Caco-2 (cell line): ENCODE measurements at regions not wholly inside any gene's neighbourhood (a gene's known extent, or its start where the extent isn't known, plus 50 kb on each side); places are given as distances from the start of the nearest gene placed in this dataset.

ENCODE experiments used
- BruUV-seq: library from RNA; stranded (reverse); fragments of 400-500 nt; replicated peaks from 2 replicates; lab custom pipeline; 2021; lab: Mats Ljungman, UMichigan
- CTCF ChIA-PET: fragments of 300-600 bp; sonication (Branson Sonifier 250); formaldehyde crosslinking; loops from one replicate; lab custom pipeline; 2022; ENCODE audit warnings: antibody characterized with exemption; lab: Charles Lee
- POLR2A ChIA-PET: fragments of 300-600 bp; sonication (Branson Sonifier 250); formaldehyde crosslinking; loops from one replicate; lab custom pipeline; 2022; ENCODE audit warnings: antibody characterized with exemption; lab: Charles Lee
- DNase-seq, 2 experiments: peaks; one replicate each; pipeline versions ENCODE4 v3.0.0 to v3.0.0-alpha.2; 2020 to 2022
- H3K27me3 ChIP-seq: replicated peaks from 2 replicates; pipeline ENCODE4 v1.6.0; 2011; ENCODE audit warnings: low read length; ENCODE audit not compliant: control insufficient read depth, insufficient read depth
- H3K36me3 ChIP-seq: 2 replicates; pipeline ENCODE4 v1.5.1; 2011; ENCODE audit warnings: low read length; ENCODE audit not compliant: control insufficient read depth, insufficient read depth
- H3K4me1 ChIP-seq: fragments of 250-450 bp; sonication (Bioruptor Pico); 2 replicates; pipeline ENCODE4 v1.5.1; 2020; ENCODE audit warnings: mild to moderate bottlenecking
- H3K4me3 ChIP-seq: 2 replicates; pipeline ENCODE4 v1.5.1; 2011; ENCODE audit warnings: low read depth, mild to moderate bottlenecking, control low read depth, low read length
- H3K9me3 ChIP-seq: fragments of 250-450 bp; sonication (Bioruptor Pico); 2 replicates; pipeline ENCODE4 v1.5.1; 2020; ENCODE audit warnings: mild to moderate bottlenecking, moderate library complexity
- H3K27ac Mint-ChIP-seq: one replicate; pipeline ENCODE4 v1.8.0; 2022; ENCODE audit warnings: mixed read lengths; ENCODE audit not compliant: unreplicated experiment
- H3K27me3 Mint-ChIP-seq: one replicate; pipeline ENCODE4 v1.8.0; 2022; ENCODE audit warnings: mixed read lengths; ENCODE audit not compliant: insufficient read depth, unreplicated experiment
- H3K36me3 Mint-ChIP-seq: one replicate; pipeline ENCODE4 v1.8.0; 2022; ENCODE audit warnings: mild to moderate bottlenecking, mixed read lengths; ENCODE audit not compliant: insufficient read depth, unreplicated experiment
- H3K4me1 Mint-ChIP-seq: one replicate; pipeline ENCODE4 v1.8.0; 2022; ENCODE audit warnings: low read depth, mixed read lengths; ENCODE audit not compliant: unreplicated experiment
- H3K4me3 Mint-ChIP-seq: one replicate; pipeline ENCODE4 v1.8.0; 2022; ENCODE audit warnings: mild to moderate bottlenecking, moderate library complexity, mixed read lengths; ENCODE audit not compliant: unreplicated experiment
- H3K9me3 Mint-ChIP-seq: one replicate; pipeline ENCODE4 v1.8.0; 2022; ENCODE audit warnings: mixed read lengths; ENCODE audit not compliant: unreplicated experiment
- intact Hi-C: fragments of 100-400 bp; cut with micrococcal nuclease; formaldehyde crosslinking; loops from one replicate; pipeline ENCODE4 v1.10.0; 2022; ENCODE audit not compliant: unreplicated experiment
- TF ChIP-seq, protein P1 (sequence below), 2 experiments: fragments of 200-600 bp in 1 of 2; IDR thresholded peaks; 1 replicate in 1 of 2; 2 replicates in 1 of 2; pipeline versions ENCODE4 v1.5.1 to v1.8.0; 2011 to 2022; ENCODE audit warnings: antibody characterized with exemption in 1 of 2, control low read depth in 1 of 2, inconsistent platforms in 1 of 2, low read depth in 1 of 2, low read length in 1 of 2, mild to moderate bottlenecking in 1 of 2, moderate library complexity in 1 of 2; ENCODE audit not compliant: insufficient read depth in 1 of 2, severe bottlenecking in 1 of 2, unreplicated experiment in 1 of 2

DNA sequence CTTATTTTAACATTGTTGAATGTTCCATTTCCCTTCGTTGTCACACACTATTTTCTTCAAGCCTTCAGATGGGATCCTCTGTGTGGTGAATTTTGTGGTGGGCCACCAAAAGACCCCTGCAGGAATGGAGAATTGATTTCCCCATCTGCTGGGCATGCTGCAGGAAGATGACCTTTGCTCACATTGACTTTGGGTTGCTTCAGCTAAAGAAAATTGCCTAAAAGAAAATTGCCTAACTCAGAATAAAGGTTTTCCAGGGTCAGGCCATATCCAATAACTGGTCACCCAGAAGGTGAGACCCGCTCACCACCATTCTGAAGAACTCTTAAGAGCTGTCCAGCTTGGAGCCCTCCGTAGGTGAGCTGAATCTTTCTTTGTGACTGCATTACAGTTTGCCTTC is 192.5 kb downstream of the CDH7 start:
- H3K9me3 Mint-ChIP-seq = no peaks in the 10 kb centered on the region
- H3K27ac Mint-ChIP-seq = no peak overlapping the region
- BruUV-seq = no TSS peak
- CTCF ChIA-PET = no interaction called here
- no peaks in the 10 kb centered on the region for H3K36me3 ChIP-seq
- TF ChIP-seq, protein P1, sequence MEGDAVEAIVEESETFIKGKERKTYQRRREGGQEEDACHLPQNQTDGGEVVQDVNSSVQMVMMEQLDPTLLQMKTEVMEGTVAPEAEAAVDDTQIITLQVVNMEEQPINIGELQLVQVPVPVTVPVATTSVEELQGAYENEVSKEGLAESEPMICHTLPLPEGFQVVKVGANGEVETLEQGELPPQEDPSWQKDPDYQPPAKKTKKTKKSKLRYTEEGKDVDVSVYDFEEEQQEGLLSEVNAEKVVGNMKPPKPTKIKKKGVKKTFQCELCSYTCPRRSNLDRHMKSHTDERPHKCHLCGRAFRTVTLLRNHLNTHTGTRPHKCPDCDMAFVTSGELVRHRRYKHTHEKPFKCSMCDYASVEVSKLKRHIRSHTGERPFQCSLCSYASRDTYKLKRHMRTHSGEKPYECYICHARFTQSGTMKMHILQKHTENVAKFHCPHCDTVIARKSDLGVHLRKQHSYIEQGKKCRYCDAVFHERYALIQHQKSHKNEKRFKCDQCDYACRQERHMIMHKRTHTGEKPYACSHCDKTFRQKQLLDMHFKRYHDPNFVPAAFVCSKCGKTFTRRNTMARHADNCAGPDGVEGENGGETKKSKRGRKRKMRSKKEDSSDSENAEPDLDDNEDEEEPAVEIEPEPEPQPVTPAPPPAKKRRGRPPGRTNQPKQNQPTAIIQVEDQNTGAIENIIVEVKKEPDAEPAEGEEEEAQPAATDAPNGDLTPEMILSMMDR (IDR thresholded peaks at IDR 0.05; ENCODE audit: insufficient read depth in 1 of 2, low read depth in 1 of 2, low read length in 1 of 2, severe bottlenecking in 1 of 2, unreplicated experiment in 1 of 2) = no peak
- intact Hi-C loops = no loop called here
- POLR2A ChIA-PET = no interaction called here
- DNase-seq = no peak
- H3K27me3 Mint-ChIP-seq = peaks cover 2% of the 10 kb centered on the region
- H3K4me1 ChIP-seq = no peaks in the 10 kb centered on the region
- H3K27me3 ChIP-seq = no peaks in the 10 kb centered on the region
- no peaks in the 10 kb centered on the region for H3K9me3 ChIP-seq
- H3K4me1 Mint-ChIP-seq = no peaks in the 10 kb centered on the region
- H3K36me3 Mint-ChIP-seq = no peaks in the 10 kb centered on the region
- H3K4me3 Mint-ChIP-seq = no peak overlapping the region
- no peak overlapping the region for H3K4me3 ChIP-seq

DNA sequence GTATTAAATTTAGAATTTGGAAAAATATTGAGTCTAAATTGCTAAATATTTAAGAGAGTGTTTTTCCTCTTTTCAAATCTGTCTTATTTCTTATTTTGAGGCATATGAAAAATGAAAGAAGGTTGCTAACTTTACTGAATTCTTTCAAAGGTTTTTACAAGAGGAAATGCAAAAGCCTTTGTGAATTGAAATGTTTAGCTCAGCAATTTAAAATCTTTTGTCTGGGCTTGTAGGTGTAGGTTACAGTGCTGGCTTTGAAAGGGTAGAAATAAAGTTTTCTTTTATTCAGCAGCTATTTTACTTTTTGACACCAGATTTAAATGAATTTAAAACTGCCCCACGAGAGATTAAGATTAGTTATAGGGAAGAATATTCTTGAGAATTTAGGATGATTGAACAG is 192.0 kb downstream of the CDH7 start:
- H3K9me3 Mint-ChIP-seq = no peaks in the 10 kb centered on the region
- H3K4me1 Mint-ChIP-seq = no peaks in the 10 kb centered on the region
- no peaks in the 10 kb centered on the region for H3K9me3 ChIP-seq
- peaks cover 2% of the 10 kb centered on the region for H3K27me3 Mint-ChIP-seq
- H3K27me3 ChIP-seq = no peaks in the 10 kb centered on the region
- no TSS peak for BruUV-seq
- ChIA-PET CTCF (no interaction called here), POLR2A (no interaction called here)
- H3K36me3 ChIP-seq = no peaks in the 10 kb centered on the region
- H3K4me3 ChIP-seq = no peak overlapping the region
- H3K4me3 Mint-ChIP-seq = no peak overlapping the region
- intact Hi-C loops = no loop called here
- no peaks in the 10 kb centered on the region for H3K36me3 Mint-ChIP-seq
- no peak for DNase-seq
- H3K4me1 ChIP-seq = no peaks in the 10 kb centered on the region
- TF ChIP-seq, protein P1 (IDR thresholded peaks at IDR 0.05; ENCODE audit: insufficient read depth in 1 of 2, low read depth in 1 of 2, low read length in 1 of 2, severe bottlenecking in 1 of 2, unreplicated experiment in 1 of 2) = no peak
- no peak overlapping the region for H3K27ac Mint-ChIP-seq

DNA sequence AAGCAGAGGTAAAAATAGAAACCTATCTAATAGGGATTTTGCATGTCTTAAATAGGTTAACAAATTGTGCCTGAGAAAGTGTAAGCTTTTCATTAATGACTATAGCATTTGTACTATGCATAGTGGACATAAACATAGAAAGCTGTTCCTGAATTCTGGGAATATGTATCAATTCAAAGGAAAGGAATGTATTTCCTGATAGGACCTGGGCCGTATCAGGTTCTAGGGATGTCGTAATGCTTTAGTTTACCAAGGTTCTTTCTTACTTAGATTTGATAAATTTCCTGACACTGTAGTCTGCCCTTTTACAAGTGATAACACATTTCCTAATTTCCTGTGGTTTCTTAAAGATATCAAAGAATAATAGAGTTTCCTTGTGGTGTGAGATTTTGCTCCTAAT is 191.3 kb downstream of the CDH7 start:
- Histone ChIP-seq H3K27me3 (no peaks in the 10 kb centered on the region), H3K9me3 (no peaks in the 10 kb centered on the region), H3K36me3 (no peaks in the 10 kb centered on the region), H3K4me1 (no peaks in the 10 kb centered on the region), H3K4me3 (no peak overlapping the region)
- no peaks in the 10 kb centered on the region for H3K4me1 Mint-ChIP-seq
- TF ChIP-seq, protein P1 (IDR thresholded peaks at IDR 0.05; ENCODE audit: insufficient read depth in 1 of 2, low read depth in 1 of 2, low read length in 1 of 2, severe bottlenecking in 1 of 2, unreplicated experiment in 1 of 2) = no peak
- intact Hi-C loops = no loop called here
- H3K27me3 Mint-ChIP-seq = no peaks in the 10 kb centered on the region
- CTCF ChIA-PET = no interaction called here
- DNase-seq = no peak
- no peak overlapping the region for H3K4me3 Mint-ChIP-seq
- H3K27ac Mint-ChIP-seq = no peak overlapping the region
- BruUV-seq = no TSS peak
- H3K36me3 Mint-ChIP-seq = no peaks in the 10 kb centered on the region
- H3K9me3 Mint-ChIP-seq = no peaks in the 10 kb centered on the region
- POLR2A ChIA-PET = no interaction called here
